Liver (tissue), 8 donors: ENCODE measurements at regions not wholly inside any gene's neighbourhood (a gene's known extent, or its start where the extent isn't known, plus 50 kb on each side); places are given as distances from the start of the nearest gene placed in this dataset.

Experiments used
- DNase-seq: peaks from one replicate; pipeline ENCODE4 v3.0.0-alpha.2; 2017; ENCODE audit warnings: low spot score
- H3K27ac ChIP-seq, 2 donors: one replicate each; pipeline ENCODE4 v1.7.0; 2013; ENCODE audit warnings: inconsistent platforms in 2 of 2, low read length in 2 of 2, control low read depth in 1 of 2, low read depth in 1 of 2, mild to moderate bottlenecking in 1 of 2
- H3K27me3 ChIP-seq, 4 donors: one replicate each; pipeline versions ENCODE4 v1.6.1 to v1.7.0; 2013; ENCODE audit warnings: low read length in 3 of 4, inconsistent platforms in 1 of 4, mild to moderate bottlenecking in 1 of 4, moderate library complexity in 1 of 4; ENCODE audit not compliant: control insufficient read depth in 4 of 4, insufficient read depth in 4 of 4
- H3K36me3 ChIP-seq, 4 donors: one replicate each; pipeline versions ENCODE4 v1.6.1 to v1.7.0; 2013; ENCODE audit warnings: low read length in 3 of 4, mild to moderate bottlenecking in 3 of 4, low read depth in 1 of 4, moderate library complexity in 1 of 4; ENCODE audit not compliant: control insufficient read depth in 4 of 4, insufficient read depth in 3 of 4
- H3K4me1 ChIP-seq, 4 donors: one replicate each; pipeline versions ENCODE4 v1.6.1 to v1.7.0; 2013; ENCODE audit warnings: low read length in 3 of 4, mild to moderate bottlenecking in 3 of 4, moderate library complexity in 1 of 4; ENCODE audit not compliant: control insufficient read depth in 4 of 4, insufficient read depth in 4 of 4
- H3K4me3 ChIP-seq, 3 donors: one replicate each; pipeline versions ENCODE4 v1.6.1 to v1.7.0; 2013; ENCODE audit warnings: low read length in 3 of 3, control low read depth in 1 of 3, low read depth in 1 of 3, mild to moderate bottlenecking in 1 of 3
- H3K9ac ChIP-seq, 2 donors: one replicate each; pipeline ENCODE4 v1.7.0; 2013; ENCODE audit warnings: low read length in 2 of 2, mild to moderate bottlenecking in 2 of 2, moderate library complexity in 2 of 2, control low read depth in 1 of 2, low read depth in 1 of 2
- H3K9me3 ChIP-seq, 4 donors: one replicate each; pipeline versions ENCODE4 v1.6.1 to v1.7.0; 2013; ENCODE audit warnings: low read length in 3 of 4; ENCODE audit not compliant: control insufficient read depth in 4 of 4
- ATF3 ChIP-seq: IDR thresholded peaks from 2 replicates; pipeline ENCODE4 v1.6.1; 2016; ENCODE audit warnings: antibody characterized with exemption
- CTCF ChIP-seq: fragments of 150-350 bp; IDR thresholded peaks from 2 replicates; pipeline ENCODE4 v1.5.1; 2017; ENCODE audit warnings: improper control_type of control experiment, low read depth, low read length; ENCODE audit not compliant: missing input control
- EGR1 ChIP-seq, 2 donors: IDR thresholded peaks; 2 replicates each; pipeline ENCODE4 v1.6.1; 2016 to 2018; ENCODE audit warnings: antibody characterized with exemption in 2 of 2, low read depth in 2 of 2
- FOXA1 ChIP-seq: IDR thresholded peaks from 2 replicates; pipeline ENCODE4 v1.6.1; 2016; ENCODE audit warnings: antibody characterized with exemption
- FOXA2 ChIP-seq: IDR thresholded peaks from 2 replicates; pipeline ENCODE4 v1.6.1; 2016; ENCODE audit warnings: antibody characterized with exemption
- HNF4A ChIP-seq, 2 donors: conservative IDR thresholded peaks; 2 replicates each; pipeline ENCODE4 v1.6.1; 2016; ENCODE audit warnings: antibody characterized with exemption in 2 of 2, mild to moderate bottlenecking in 2 of 2
- HNF4G ChIP-seq: IDR thresholded peaks from 2 replicates; pipeline ENCODE4 v1.6.1; 2016; ENCODE audit warnings: antibody characterized with exemption
- JUND ChIP-seq, 2 donors: IDR thresholded peaks; 2 replicates each; pipeline ENCODE4 v1.6.1; 2016; ENCODE audit warnings: antibody characterized with exemption in 2 of 2
- NR2F2 ChIP-seq: IDR thresholded peaks from 2 replicates; pipeline ENCODE4 v1.6.1; 2016; ENCODE audit warnings: antibody characterized with exemption
- RAD21 ChIP-seq, 2 donors: IDR thresholded peaks; 2 replicates each; pipeline ENCODE4 v1.6.1; 2016; ENCODE audit warnings: antibody characterized with exemption in 2 of 2, mild to moderate bottlenecking in 2 of 2
- RXRA ChIP-seq, 2 donors: IDR thresholded peaks; 2 replicates each; pipeline ENCODE4 v1.6.1; 2017 to 2018; ENCODE audit warnings: antibody characterized with exemption in 2 of 2, mild to moderate bottlenecking in 1 of 2
- SP1 ChIP-seq: IDR thresholded peaks from 2 replicates; pipeline ENCODE4 v1.6.1; 2018; ENCODE audit warnings: antibody characterized with exemption, mild to moderate bottlenecking
- TAF1 ChIP-seq: conservative IDR thresholded peaks from 2 replicates; pipeline ENCODE4 v1.6.1; 2016; ENCODE audit warnings: antibody characterized with exemption, mild to moderate bottlenecking
- YY1 ChIP-seq: IDR thresholded peaks from 2 replicates; pipeline ENCODE4 v1.6.1; 2016; ENCODE audit warnings: antibody characterized with exemption, mild to moderate bottlenecking
- WGBS: extraction: QIAGEN DNeasy Blood & Tissue Kit; methylation state at CpG from one replicate; pipeline ENCODE4 v1.1.7; 2013; 5-methylcytosine and 5-hydroxymethylcytosine counted together
- TF ChIP-seq, protein P1 (sequence below): IDR thresholded peaks from 2 replicates; pipeline ENCODE4 v1.6.1; 2016; ENCODE audit warnings: antibody characterized with exemption
- TF ChIP-seq, protein P2 (sequence below): IDR thresholded peaks from 2 replicates; pipeline ENCODE4 v1.6.1; 2016; ENCODE audit warnings: antibody characterized with exemption
- donor health status: healthy.
- donor health status: healthy.
- donor health status: healthy.
- donor health status: healthy.
- donor health status: healthy.

DNA sequence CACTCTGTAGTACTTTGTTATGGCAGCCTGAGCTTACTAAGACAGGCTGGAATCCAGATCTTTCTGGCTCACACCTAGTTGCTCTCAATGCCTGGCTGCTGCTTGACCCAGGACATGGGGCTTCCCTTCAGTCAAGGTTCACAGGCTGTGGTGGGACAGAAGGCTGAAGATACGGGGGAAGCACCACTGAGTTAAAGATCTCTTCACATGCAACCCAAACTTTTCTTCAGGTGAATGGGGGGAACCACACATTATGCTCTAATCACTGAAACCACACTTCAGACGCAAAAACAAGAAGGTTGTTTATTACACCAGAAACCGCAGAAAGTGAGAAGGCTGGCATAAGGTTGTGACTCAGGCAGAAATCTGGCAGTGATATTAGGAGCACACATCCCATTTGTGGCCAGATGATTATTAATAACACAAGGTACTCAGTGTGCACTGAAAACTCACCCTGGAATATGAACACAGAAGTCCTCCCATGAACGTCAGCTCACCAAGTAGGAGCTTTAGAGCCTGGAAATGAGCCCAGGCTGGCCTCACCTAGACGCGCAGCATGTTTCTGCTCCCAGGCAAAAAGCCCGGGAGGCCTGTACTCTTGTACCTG, 230.5 kb upstream of the CHRNA7 start:
- no peak for DNase-seq
- Histone ChIP-seq H3K4me3 (no peak overlapping the region), H3K27me3 (no peaks in the 10 kb centered on the region), H3K4me1 (no peaks in the 10 kb centered on the region), H3K9ac (no peak overlapping the region), H3K36me3 (no peaks in the 10 kb centered on the region), H3K9me3 (no peaks in the 10 kb centered on the region), H3K27ac (no peak overlapping the region)
- 91% methylated on average over 7 of the region's 7 CpGs for WGBS
- TF ChIP-seq RAD21 (IDR thresholded peaks at IDR 0.05) = no peak

- H3K4me1 ChIP-seq = no peaks in the 10 kb centered on the region
- H3K27me3 ChIP-seq = no peaks in the 10 kb centered on the region
- no peak for TF ChIP-seq EGR1 (IDR thresholded peaks at IDR 0.05; ENCODE audit: low read depth in 2 of 2)
- TF ChIP-seq FOXA2 = no peak
- TF ChIP-seq FOXA1 = no peak
- no peak for TF ChIP-seq RXRA (IDR thresholded peaks at IDR 0.05)
- TF ChIP-seq RAD21 (IDR thresholded peaks at IDR 0.05) = no peak
- no peak for TF ChIP-seq JUND (IDR thresholded peaks at IDR 0.05)
- TF ChIP-seq HNF4G = no peak
- no peak for TF ChIP-seq SP1
- no peak for TF ChIP-seq HNF4A (conservative IDR thresholded peaks at IDR 0.05)
- TF ChIP-seq, protein P1, sequence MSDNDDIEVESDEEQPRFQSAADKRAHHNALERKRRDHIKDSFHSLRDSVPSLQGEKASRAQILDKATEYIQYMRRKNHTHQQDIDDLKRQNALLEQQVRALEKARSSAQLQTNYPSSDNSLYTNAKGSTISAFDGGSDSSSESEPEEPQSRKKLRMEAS = no peak
- no peak for TF ChIP-seq ATF3
- no peak for TF ChIP-seq NR2F2
- TF ChIP-seq, protein P2, sequence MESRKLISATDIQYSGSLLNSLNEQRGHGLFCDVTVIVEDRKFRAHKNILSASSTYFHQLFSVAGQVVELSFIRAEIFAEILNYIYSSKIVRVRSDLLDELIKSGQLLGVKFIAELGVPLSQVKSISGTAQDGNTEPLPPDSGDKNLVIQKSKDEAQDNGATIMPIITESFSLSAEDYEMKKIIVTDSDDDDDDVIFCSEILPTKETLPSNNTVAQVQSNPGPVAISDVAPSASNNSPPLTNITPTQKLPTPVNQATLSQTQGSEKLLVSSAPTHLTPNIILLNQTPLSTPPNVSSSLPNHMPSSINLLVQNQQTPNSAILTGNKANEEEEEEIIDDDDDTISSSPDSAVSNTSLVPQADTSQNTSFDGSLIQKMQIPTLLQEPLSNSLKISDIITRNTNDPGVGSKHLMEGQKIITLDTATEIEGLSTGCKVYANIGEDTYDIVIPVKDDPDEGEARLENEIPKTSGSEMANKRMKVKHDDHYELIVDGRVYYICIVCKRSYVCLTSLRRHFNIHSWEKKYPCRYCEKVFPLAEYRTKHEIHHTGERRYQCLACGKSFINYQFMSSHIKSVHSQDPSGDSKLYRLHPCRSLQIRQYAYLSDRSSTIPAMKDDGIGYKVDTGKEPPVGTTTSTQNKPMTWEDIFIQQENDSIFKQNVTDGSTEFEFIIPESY = no peak
- WGBS = 84% methylated on average over 5 of the region's 5 CpGs
- no peaks in the 10 kb centered on the region for H3K9me3 ChIP-seq
- H3K27ac ChIP-seq = no peak overlapping the region
- DNase-seq = no peak
- no peak overlapping the region for H3K4me3 ChIP-seq
- H3K36me3 ChIP-seq = no peaks in the 10 kb centered on the region
- H3K9ac ChIP-seq = no peak overlapping the region
Measured at GRCh38 chr15:31801152-31801551, 229.2 kb upstream of the CHRNA7 start.

DNA sequence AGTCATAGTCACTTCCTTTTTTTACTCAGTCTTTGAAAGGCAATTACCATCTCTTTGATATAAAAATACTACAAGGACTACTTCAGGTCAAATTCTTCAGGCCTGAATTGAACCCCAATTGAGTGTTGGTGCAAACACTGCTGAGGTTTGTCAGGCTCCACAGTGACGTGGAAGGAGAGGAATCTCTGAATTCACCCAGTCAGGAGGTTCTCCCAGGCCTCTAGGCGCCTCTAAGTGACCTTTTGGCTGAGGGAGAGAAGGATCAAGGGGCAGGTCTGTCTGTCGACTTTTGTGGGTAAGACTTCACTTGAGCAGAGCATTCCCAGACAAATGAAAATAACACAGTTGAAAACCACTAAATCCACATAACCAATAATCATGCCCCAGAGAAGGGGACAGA, 227.6 kb upstream of the CHRNA7 start:
- no peaks in the 10 kb centered on the region for H3K4me1 ChIP-seq
- H3K9me3 ChIP-seq = no peaks in the 10 kb centered on the region
- no peak overlapping the region for H3K4me3 ChIP-seq
- H3K27ac ChIP-seq = no peak overlapping the region
- no peaks in the 10 kb centered on the region for H3K27me3 ChIP-seq
- WGBS = 68% methylated on average over 3 of the region's 3 CpGs
- TF ChIP-seq NR2F2 = no peak
- TF ChIP-seq FOXA2 = no peak
- TF ChIP-seq HNF4G = no peak
- TF ChIP-seq ATF3 = no peak
- TF ChIP-seq, protein P2 = no peak
- no peak for TF ChIP-seq FOXA1
- no peak for TF ChIP-seq YY1
- TF ChIP-seq CTCF = no peak
- no peak for TF ChIP-seq TAF1
- H3K36me3 ChIP-seq = no peaks in the 10 kb centered on the region
- no peak for DNase-seq
- no peak overlapping the region for H3K9ac ChIP-seq
